Natural killer cell (primary cell): ENCODE measurements at regions not wholly inside any gene's neighbourhood (a gene's known extent, or its start where the extent isn't known, plus 50 kb on each side); places are given as distances from the start of the nearest gene placed in this dataset.
"Not testable (repeated sequence)": the region's sequence is repeated elsewhere in the genome, so short reads cannot be mapped to it uniquely, and the experiment has no call there.

ENCODE experiments used
- ATAC-seq, 3 donors: fragments of 150-1000 bp in 2 of 3; fragments of 200-7000 bp in 1 of 3; cut with Tn5 transposase; 1 replicate in 1 of 3; 2 replicates in 2 of 3; pipeline ENCODE4 v1.10.0; 2021; ENCODE audit warnings: mild to moderate bottlenecking in 2 of 3, moderate library complexity in 2 of 3
- DNase-seq, 2 donors: peaks; one replicate each; pipeline versions ENCODE4 v3.0.0 to v3.0.0-alpha.2; 2013 to 2021; ENCODE audit warnings: mixed read lengths in 1 of 2
- H3K27ac ChIP-seq: one replicate; pipeline ENCODE4 v1.5.1; 2013; ENCODE audit warnings: mild to moderate bottlenecking, low read length
- H3K27me3 ChIP-seq: one replicate; pipeline ENCODE4 v1.6.1; 2013; ENCODE audit warnings: low read length; ENCODE audit not compliant: control insufficient read depth, insufficient read depth
- H3K36me3 ChIP-seq: one replicate; pipeline ENCODE4 v1.6.1; 2013; ENCODE audit warnings: low read length; ENCODE audit not compliant: control insufficient read depth, insufficient read depth
- H3K4me1 ChIP-seq: one replicate; pipeline ENCODE4 v1.6.1; 2013; ENCODE audit warnings: low read length; ENCODE audit not compliant: control insufficient read depth, insufficient read depth
- H3K4me3 ChIP-seq: one replicate; pipeline ENCODE4 v1.5.1; 2013; ENCODE audit warnings: low read length
- H3K9me3 ChIP-seq: one replicate; pipeline ENCODE4 v1.6.1; 2013; ENCODE audit warnings: low read length; ENCODE audit not compliant: control insufficient read depth, insufficient read depth
- H3K27ac Mint-ChIP-seq, 2 donors: one replicate each; pipeline ENCODE4 v1.8.0; 2022; ENCODE audit warnings: mild to moderate bottlenecking in 2 of 2, mixed read lengths in 2 of 2, moderate library complexity in 1 of 2
- H3K27me3 Mint-ChIP-seq, 2 donors: one replicate each; pipeline ENCODE4 v1.8.0; 2022; ENCODE audit warnings: low read depth in 2 of 2, mixed read lengths in 2 of 2
- H3K36me3 Mint-ChIP-seq: one replicate; pipeline ENCODE4 v1.8.0; 2022; ENCODE audit warnings: mixed read lengths
- H3K4me1 Mint-ChIP-seq, 2 donors: one replicate each; pipeline ENCODE4 v1.8.0; 2022; ENCODE audit warnings: mixed read lengths in 2 of 2
- H3K4me3 Mint-ChIP-seq: one replicate; pipeline ENCODE4 v1.8.0; 2022; ENCODE audit warnings: mild to moderate bottlenecking, moderate library complexity, mixed read lengths
- H3K9me3 Mint-ChIP-seq, 2 donors: one replicate each; pipeline ENCODE4 v1.8.0; 2022; ENCODE audit warnings: mixed read lengths in 2 of 2
- CTCF ChIP-seq: fragments of 200-600 bp; IDR thresholded peaks from one replicate; pipeline ENCODE4 v1.8.0; 2022; ENCODE audit warnings: antibody characterized with exemption
- WGBS: methylation state at CpG from one replicate; pipeline ENCODE4 v1.1.7; 2013; ENCODE audit warnings: missing lambda C conversion rate; ENCODE audit not compliant: insufficient coverage; 5-methylcytosine and 5-hydroxymethylcytosine counted together
- intact Hi-C: fragments of 100-400 bp; cut with micrococcal nuclease; formaldehyde crosslinking; loops from one replicate; pipeline ENCODE4 v1.14.2; 2022

DNA sequence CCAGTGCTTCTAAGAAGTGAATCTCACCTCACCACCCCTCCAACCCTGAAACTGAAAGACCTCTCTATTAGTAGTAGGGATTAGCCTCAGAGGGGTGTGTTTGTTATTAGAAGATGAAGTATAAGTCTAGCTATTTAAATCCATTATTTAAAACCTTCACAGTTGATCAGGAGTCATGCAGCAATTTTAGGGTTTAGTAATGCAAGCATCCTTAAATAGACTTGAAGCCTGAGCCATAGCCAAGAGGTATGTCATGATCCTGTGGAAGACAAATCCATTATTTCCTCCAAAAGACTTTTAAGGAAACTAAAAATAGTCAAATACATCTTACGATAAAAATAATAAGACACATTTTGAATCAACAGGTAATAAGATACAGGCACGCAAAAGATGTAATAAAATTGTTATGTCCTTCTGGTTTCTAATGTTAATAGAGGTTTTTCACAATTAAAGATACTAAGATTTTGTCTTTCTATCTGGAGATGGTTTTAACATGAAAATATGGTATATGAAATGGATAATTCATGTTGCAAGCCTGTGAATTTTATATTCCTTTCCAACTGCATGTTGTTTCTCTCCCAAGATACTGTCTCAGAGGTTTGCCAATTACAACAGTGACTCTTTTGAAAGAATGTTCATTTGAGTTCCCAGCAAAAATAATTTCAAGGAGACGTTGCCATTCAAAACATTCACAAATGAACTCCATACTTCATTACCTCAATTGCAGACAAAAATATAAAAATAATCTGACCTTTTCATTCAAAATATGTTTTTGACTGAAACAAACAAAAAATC is 68.0 kb downstream of the LUZP4 start:
- intact Hi-C loops = no loop called here
- no peak overlapping the region for H3K27ac ChIP-seq
- H3K36me3 Mint-ChIP-seq = no peaks in the 10 kb centered on the region
- H3K4me1 Mint-ChIP-seq = peaks cover 11 to 16% of the 10 kb centered on the region in 2 donors
- H3K4me3 Mint-ChIP-seq = no peak overlapping the region
- no peak overlapping the region for H3K27ac Mint-ChIP-seq
- no peaks in the 10 kb centered on the region for H3K9me3 ChIP-seq
- H3K9me3 Mint-ChIP-seq = no peaks in the 10 kb centered on the region
- H3K27me3 Mint-ChIP-seq = peaks cover 12 to 55% of the 10 kb centered on the region in 2 donors
- WGBS = no CpG with 5 or more reads among the region's 3 CpGs
- no peak for ATAC-seq
- TF ChIP-seq CTCF = no peak
- peaks cover 7% of the 10 kb centered on the region for H3K4me1 ChIP-seq
- H3K4me3 ChIP-seq = no peak overlapping the region
- H3K36me3 ChIP-seq = no peaks in the 10 kb centered on the region
- DNase-seq = no peak
- H3K27me3 ChIP-seq = no peaks in the 10 kb centered on the region

DNA sequence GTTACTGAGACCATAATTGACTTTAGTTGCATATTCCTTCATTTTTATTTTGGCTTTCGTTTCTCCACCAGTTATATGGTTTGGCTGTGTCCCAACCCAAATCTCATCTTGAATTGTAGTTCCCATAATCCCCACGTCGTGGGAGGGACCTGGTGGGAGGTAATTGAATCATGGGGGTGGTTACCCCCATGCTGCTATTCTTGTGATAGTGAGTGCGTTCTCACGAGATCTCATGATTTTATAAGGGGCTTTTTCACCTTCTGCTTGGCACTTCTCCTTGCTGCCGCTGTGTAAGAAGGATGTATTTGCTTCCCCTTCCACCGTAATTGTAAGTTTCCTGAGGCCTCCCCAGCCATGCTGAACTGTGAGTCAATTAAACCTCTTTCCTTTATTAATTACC is 70.0 kb downstream of the LUZP4 start:
- peaks cover 11% of the 10 kb centered on the region for H3K4me1 ChIP-seq
- H3K27ac ChIP-seq, H3K27me3 ChIP-seq, H3K27ac Mint-ChIP-seq, H3K9me3 ChIP-seq, H3K36me3 ChIP-seq, H3K4me3 ChIP-seq, H3K4me3 Mint-ChIP-seq, H3K36me3 Mint-ChIP-seq, ATAC-seq, intact Hi-C loops, H3K9me3 Mint-ChIP-seq, DNase-seq: not testable (repeated sequence)
- Mint-ChIP-seq H3K27me3 (peaks cover 15 to 64% of the 10 kb centered on the region in 2 donors), H3K4me1 (peaks cover 21 to 27% of the 10 kb centered on the region in 2 donors)
- WGBS = no CpG with 5 or more reads among the region's 7 CpGs

- Histone ChIP-seq H3K4me1 (peaks cover 11% of the 10 kb centered on the region), H3K36me3 (no peaks in the 10 kb centered on the region), H3K27me3 (no peaks in the 10 kb centered on the region), H3K4me3 (no peak overlapping the region), H3K27ac (no peak overlapping the region), H3K9me3 (no peaks in the 10 kb centered on the region)
- H3K27ac Mint-ChIP-seq = no peak overlapping the region
- DNase-seq = no peak
- H3K9me3 Mint-ChIP-seq = no peaks in the 10 kb centered on the region
- peaks cover 13 to 64% of the 10 kb centered on the region in 2 donors for H3K27me3 Mint-ChIP-seq
- no peak overlapping the region for H3K4me3 Mint-ChIP-seq
- no peaks in the 10 kb centered on the region for H3K36me3 Mint-ChIP-seq
- intact Hi-C loops = no loop called here
- peaks cover 21 to 32% of the 10 kb centered on the region in 2 donors for H3K4me1 Mint-ChIP-seq
- no peak for ATAC-seq
- 75% methylated on average over 1 of the region's 2 CpGs for WGBS
- no peak for TF ChIP-seq CTCF
These were observed 70.8 kb downstream of the LUZP4 start for GRCh38 chrX:115360220-115360781.

- Mint-ChIP-seq H3K27ac (peak overlapping the region; percentile 49 to 66), H3K27me3 (peaks cover 16 to 68% of the 10 kb centered on the region in 2 donors), H3K36me3 (no peaks in the 10 kb centered on the region), H3K4me1 (peaks cover 21 to 32% of the 10 kb centered on the region in 2 donors), H3K4me3 (peak overlapping the region; percentile 51), H3K9me3 (no peaks in the 10 kb centered on the region)
- intact Hi-C loops = no loop called here
- Histone ChIP-seq H3K27me3 (peaks cover 2% of the 10 kb centered on the region), H3K4me3 (no peak overlapping the region), H3K27ac (no peak overlapping the region), H3K4me1 (peaks cover 11% of the 10 kb centered on the region), H3K36me3 (no peaks in the 10 kb centered on the region), H3K9me3 (no peaks in the 10 kb centered on the region)
- DNase-seq (peak; percentile 3 to 26), ATAC-seq (peak; percentile 66 to 93 (median 86))
- peak; percentile 20 for TF ChIP-seq CTCF
- 12% methylated on average over 12 of the region's 18 CpGs for WGBS
These were observed 73.0 kb downstream of the LUZP4 start for GRCh38 chrX:115362334-115363095.
